SH-SY5Y (cell line): ENCODE measurements at regions not wholly inside any gene's neighbourhood (a gene's known extent, or its start where the extent isn't known, plus 50 kb on each side); places are given as distances from the start of the nearest gene placed in this dataset.

Source experiments
- GATA2 ChIP-seq: IDR thresholded peaks from 2 replicates; pipeline ENCODE4 v1.6.1; 2011; ENCODE audit warnings: mild to moderate bottlenecking, low read depth, low read length
- GATA3 ChIP-seq: IDR thresholded peaks from 2 replicates; pipeline ENCODE4 v1.6.1; 2011; ENCODE audit warnings: low read depth, mild to moderate bottlenecking, low read length, moderate library complexity

- no peak for TF ChIP-seq GATA3
- TF ChIP-seq GATA2, result no peak
These were observed 120.0 kb downstream of the CRPPA start for GRCh38 chr7:16301291-16301690.
